ENCODE measurements at regions not wholly inside any gene's neighbourhood (a gene's known extent, or its start where the extent isn't known, plus 50 kb on each side); places are given as distances from the start of the nearest gene placed in this dataset.

DNA sequence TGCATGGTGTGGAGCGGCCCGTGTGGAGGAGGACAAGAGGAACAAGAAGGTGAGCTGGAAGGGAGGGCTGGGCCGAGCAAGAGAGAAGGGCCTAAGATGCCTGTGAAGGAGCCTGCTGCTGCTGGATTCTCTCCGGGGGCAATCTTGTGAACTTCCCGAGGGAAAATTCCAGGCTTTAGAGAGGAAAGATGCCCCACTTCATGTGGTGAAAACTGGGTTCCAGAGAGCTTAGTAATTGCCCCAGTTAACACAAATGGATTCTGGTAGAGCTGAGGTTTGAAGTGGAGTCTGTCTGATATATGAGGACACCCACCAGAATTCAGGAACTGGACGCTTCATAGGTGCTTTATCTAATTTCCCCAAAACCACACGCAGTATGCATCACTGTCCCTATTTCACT, 114.1 kb upstream of the ZMIZ1 start:
- no peak overlapping the region for H3K27ac ChIP-seq (ENCODE audit: low read depth, low read length, poor library complexity, severe bottlenecking)
- H3K4me3 ChIP-seq (ENCODE audit: low read depth, low read length, poor library complexity, severe bottlenecking) = no peak overlapping the region
- no peaks in the 10 kb centered on the region for H3K79me2 ChIP-seq (ENCODE audit: insufficient read depth, low read length)
- no peak overlapping the region for H2AFZ ChIP-seq (ENCODE audit: low read length)
- H3K4me2 ChIP-seq (ENCODE audit: low read length) = no peak overlapping the region
- H3K27me3 ChIP-seq (ENCODE audit: insufficient read depth, low read length) = no peaks in the 10 kb centered on the region
- no peaks in the 10 kb centered on the region for H4K20me1 ChIP-seq (ENCODE audit: insufficient read depth, low read length)
- no peaks in the 10 kb centered on the region for H3F3A ChIP-seq (ENCODE audit: insufficient read depth, low read length)
- no peaks in the 10 kb centered on the region for H3K9me2 ChIP-seq (ENCODE audit: low read depth, low read length)
- no peaks in the 10 kb centered on the region for H3K9me3 ChIP-seq (ENCODE audit: low read length)
- TF ChIP-seq, protein P1, sequence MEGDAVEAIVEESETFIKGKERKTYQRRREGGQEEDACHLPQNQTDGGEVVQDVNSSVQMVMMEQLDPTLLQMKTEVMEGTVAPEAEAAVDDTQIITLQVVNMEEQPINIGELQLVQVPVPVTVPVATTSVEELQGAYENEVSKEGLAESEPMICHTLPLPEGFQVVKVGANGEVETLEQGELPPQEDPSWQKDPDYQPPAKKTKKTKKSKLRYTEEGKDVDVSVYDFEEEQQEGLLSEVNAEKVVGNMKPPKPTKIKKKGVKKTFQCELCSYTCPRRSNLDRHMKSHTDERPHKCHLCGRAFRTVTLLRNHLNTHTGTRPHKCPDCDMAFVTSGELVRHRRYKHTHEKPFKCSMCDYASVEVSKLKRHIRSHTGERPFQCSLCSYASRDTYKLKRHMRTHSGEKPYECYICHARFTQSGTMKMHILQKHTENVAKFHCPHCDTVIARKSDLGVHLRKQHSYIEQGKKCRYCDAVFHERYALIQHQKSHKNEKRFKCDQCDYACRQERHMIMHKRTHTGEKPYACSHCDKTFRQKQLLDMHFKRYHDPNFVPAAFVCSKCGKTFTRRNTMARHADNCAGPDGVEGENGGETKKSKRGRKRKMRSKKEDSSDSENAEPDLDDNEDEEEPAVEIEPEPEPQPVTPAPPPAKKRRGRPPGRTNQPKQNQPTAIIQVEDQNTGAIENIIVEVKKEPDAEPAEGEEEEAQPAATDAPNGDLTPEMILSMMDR (IDR thresholded peaks at IDR 0.05; ENCODE audit: low read length) = no peak
- no peak for TF ChIP-seq EZH2 (IDR thresholded peaks at IDR 0.05; ENCODE audit: borderline replicate concordance, low read length)
- no peaks in the 10 kb centered on the region for H3K4me1 ChIP-seq (ENCODE audit: insufficient read depth, low read length, severe bottlenecking)
- H3K36me3 ChIP-seq (ENCODE audit: insufficient read depth, low read length) = no peaks in the 10 kb centered on the region
- no peak overlapping the region for H3K9ac ChIP-seq (ENCODE audit: low read length)

DNA sequence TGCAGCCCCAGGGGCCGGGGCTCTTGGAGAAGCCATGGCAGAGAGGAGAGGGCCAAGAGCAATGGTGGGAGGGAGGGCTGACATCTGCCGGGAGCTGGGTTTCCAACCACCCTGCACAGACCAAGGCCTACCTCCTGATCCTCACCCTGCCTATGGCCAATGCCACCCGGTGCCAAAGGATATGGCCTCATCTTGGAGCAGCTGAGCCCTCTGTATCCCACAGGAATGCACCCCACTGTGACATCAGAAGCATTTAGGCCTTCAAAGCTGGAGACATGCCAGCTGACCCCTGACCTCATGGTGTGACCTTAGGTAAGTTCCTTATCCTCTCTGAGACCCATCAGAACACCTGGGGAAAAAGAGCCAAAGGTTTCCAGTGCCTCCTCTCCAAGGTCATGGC, 113.6 kb upstream of the ZMIZ1 start:
- TF ChIP-seq EZH2 (IDR thresholded peaks at IDR 0.05; ENCODE audit: borderline replicate concordance, low read length) = no peak
- TF ChIP-seq, protein P1 (IDR thresholded peaks at IDR 0.05; ENCODE audit: low read length) = no peak
- no peak overlapping the region for H2AFZ ChIP-seq (ENCODE audit: low read length)
- no peaks in the 10 kb centered on the region for H4K20me1 ChIP-seq (ENCODE audit: insufficient read depth, low read length)
- no peak overlapping the region for H3K27ac ChIP-seq (ENCODE audit: low read depth, low read length, poor library complexity, severe bottlenecking)
- no peak overlapping the region for H3K4me2 ChIP-seq (ENCODE audit: low read length)
- H3K36me3 ChIP-seq (ENCODE audit: insufficient read depth, low read length) = no peaks in the 10 kb centered on the region
- H3K9ac ChIP-seq (ENCODE audit: low read length) = no peak overlapping the region
- H3K27me3 ChIP-seq (ENCODE audit: insufficient read depth, low read length) = no peaks in the 10 kb centered on the region
- no peaks in the 10 kb centered on the region for H3K9me2 ChIP-seq (ENCODE audit: low read depth, low read length)
- no peak overlapping the region for H3K4me3 ChIP-seq (ENCODE audit: low read depth, low read length, poor library complexity, severe bottlenecking)
- no peaks in the 10 kb centered on the region for H3K9me3 ChIP-seq (ENCODE audit: low read length)
- no peaks in the 10 kb centered on the region for H3F3A ChIP-seq (ENCODE audit: insufficient read depth, low read length)
- H3K79me2 ChIP-seq (ENCODE audit: insufficient read depth, low read length) = no peaks in the 10 kb centered on the region
- no peaks in the 10 kb centered on the region for H3K4me1 ChIP-seq (ENCODE audit: insufficient read depth, low read length, severe bottlenecking)

DNA sequence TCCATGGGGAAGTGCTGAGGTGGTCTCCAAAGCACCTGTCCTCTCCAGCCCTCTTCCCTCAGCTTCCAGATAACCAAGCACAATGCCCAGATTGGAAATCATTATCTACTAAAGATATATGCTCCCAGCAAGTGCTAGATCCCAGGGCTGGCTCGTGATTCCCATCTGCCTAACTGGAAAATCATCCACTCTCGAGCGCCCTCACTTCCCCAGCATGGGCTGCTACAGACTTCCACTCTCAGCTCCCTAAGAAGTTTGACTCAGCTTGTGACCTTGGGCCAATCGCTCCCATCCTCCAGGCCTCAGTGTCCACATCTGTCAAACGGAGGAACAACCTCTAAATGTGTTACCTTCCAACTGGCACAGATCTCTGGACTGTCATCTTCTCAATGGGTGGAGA, 112.4 kb upstream of the ZMIZ1 start:
- Histone ChIP-seq H3K36me3 (ENCODE audit: insufficient read depth, low read length) (no peaks in the 10 kb centered on the region), H3K9me3 (ENCODE audit: low read length) (no peaks in the 10 kb centered on the region), H3F3A (ENCODE audit: insufficient read depth, low read length) (no peaks in the 10 kb centered on the region), H3K4me3 (ENCODE audit: low read depth, low read length, poor library complexity, severe bottlenecking) (no peak overlapping the region), H4K20me1 (ENCODE audit: insufficient read depth, low read length) (no peaks in the 10 kb centered on the region), H2AFZ (ENCODE audit: low read length) (no peak overlapping the region), H3K4me2 (ENCODE audit: low read length) (no peak overlapping the region), H3K4me1 (ENCODE audit: insufficient read depth, low read length, severe bottlenecking) (no peaks in the 10 kb centered on the region), H3K9me2 (ENCODE audit: low read depth, low read length) (no peaks in the 10 kb centered on the region), H3K9ac (ENCODE audit: low read length) (no peak overlapping the region), H3K27ac (ENCODE audit: low read depth, low read length, poor library complexity, severe bottlenecking) (no peak overlapping the region), H3K27me3 (ENCODE audit: insufficient read depth, low read length) (no peaks in the 10 kb centered on the region), H3K79me2 (ENCODE audit: insufficient read depth, low read length) (no peaks in the 10 kb centered on the region)
- no peak for TF ChIP-seq EZH2 (IDR thresholded peaks at IDR 0.05; ENCODE audit: borderline replicate concordance, low read length)
- TF ChIP-seq, protein P1 (IDR thresholded peaks at IDR 0.05; ENCODE audit: low read length) = no peak
